NB4 (cell line): ENCODE measurements at regions not wholly inside any gene's neighbourhood (a gene's known extent, or its start where the extent isn't known, plus 50 kb on each side); places are given as distances from the start of the nearest gene placed in this dataset.

Experiments
- MYC ChIP-seq: IDR thresholded peaks from 2 replicates; pipeline ENCODE4 v1.6.1; 2011; ENCODE audit warnings: low read depth, low read length
- POLR2A ChIP-seq: IDR thresholded peaks from 2 replicates; pipeline ENCODE4 v1.6.1; 2011; ENCODE audit warnings: mild to moderate bottlenecking; ENCODE audit not compliant: insufficient read length; ENCODE audit errors: extremely low read depth
- TF ChIP-seq, protein P1 (sequence below): IDR thresholded peaks from one replicate; pipeline ENCODE4 v1.5.1; 2012; ENCODE audit warnings: low read depth, low read length
- TF ChIP-seq, protein P2 (sequence below): IDR thresholded peaks from 2 replicates; pipeline ENCODE4 v1.6.1; 2011; ENCODE audit warnings: low read depth, low read length

DNA sequence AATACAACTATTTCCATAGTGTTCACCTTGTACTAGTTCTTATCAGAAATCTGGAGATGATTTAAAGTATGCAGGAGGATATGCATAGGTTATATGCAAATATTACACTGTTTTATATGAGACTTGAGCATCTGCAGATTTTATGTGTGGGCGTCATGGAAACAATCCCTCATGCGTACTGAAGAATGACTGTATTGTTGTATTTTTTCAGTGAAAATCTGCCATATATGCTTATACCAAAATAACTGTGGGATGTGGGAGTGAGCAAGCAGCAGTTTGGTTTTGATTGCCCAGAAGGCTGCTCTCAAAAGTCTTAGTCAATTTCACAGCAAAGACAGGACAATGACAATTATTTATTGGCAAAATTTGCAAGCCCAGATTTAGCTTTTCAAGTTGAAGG lies 238.8 kb upstream of the PCDH20 start:
- TF ChIP-seq, protein P1, sequence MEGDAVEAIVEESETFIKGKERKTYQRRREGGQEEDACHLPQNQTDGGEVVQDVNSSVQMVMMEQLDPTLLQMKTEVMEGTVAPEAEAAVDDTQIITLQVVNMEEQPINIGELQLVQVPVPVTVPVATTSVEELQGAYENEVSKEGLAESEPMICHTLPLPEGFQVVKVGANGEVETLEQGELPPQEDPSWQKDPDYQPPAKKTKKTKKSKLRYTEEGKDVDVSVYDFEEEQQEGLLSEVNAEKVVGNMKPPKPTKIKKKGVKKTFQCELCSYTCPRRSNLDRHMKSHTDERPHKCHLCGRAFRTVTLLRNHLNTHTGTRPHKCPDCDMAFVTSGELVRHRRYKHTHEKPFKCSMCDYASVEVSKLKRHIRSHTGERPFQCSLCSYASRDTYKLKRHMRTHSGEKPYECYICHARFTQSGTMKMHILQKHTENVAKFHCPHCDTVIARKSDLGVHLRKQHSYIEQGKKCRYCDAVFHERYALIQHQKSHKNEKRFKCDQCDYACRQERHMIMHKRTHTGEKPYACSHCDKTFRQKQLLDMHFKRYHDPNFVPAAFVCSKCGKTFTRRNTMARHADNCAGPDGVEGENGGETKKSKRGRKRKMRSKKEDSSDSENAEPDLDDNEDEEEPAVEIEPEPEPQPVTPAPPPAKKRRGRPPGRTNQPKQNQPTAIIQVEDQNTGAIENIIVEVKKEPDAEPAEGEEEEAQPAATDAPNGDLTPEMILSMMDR = no peak
- TF ChIP-seq, protein P2, sequence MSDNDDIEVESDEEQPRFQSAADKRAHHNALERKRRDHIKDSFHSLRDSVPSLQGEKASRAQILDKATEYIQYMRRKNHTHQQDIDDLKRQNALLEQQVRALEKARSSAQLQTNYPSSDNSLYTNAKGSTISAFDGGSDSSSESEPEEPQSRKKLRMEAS = no peak
- no peak for TF ChIP-seq POLR2A
- TF ChIP-seq MYC = no peak
